AG08396 (cell line): ENCODE measurements at regions not wholly inside any gene's neighbourhood (a gene's known extent, or its start where the extent isn't known, plus 50 kb on each side); places are given as distances from the start of the nearest gene placed in this dataset.
"Not testable (repeated sequence)": the region's sequence is repeated elsewhere in the genome, so short reads cannot be mapped to it uniquely, and the experiment has no call there.

Source experiments
- DNase-seq: peaks from one replicate; pipeline ENCODE4 v3.0.0; 2012; ENCODE audit warnings: low spot score, mixed read lengths

- no peak for DNase-seq
Measured at GRCh38 chr1:200496937-200497336, 87.1 kb upstream of the ZNF281 start.

- no peak for DNase-seq
Measured at GRCh38 chr1:200495901-200496300, 86.1 kb upstream of the ZNF281 start.

- DNase-seq, result no peak
Measured at GRCh38 chr1:200493344-200493743, 83.5 kb upstream of the ZNF281 start.

GRCh38 chr1:200491103-200491502, 81.3 kb upstream of the ZNF281 start:
- no peak for DNase-seq

GRCh38 chr1:200490183-200490582, 80.3 kb upstream of the ZNF281 start:
- no peak for DNase-seq

GRCh38 chr1:200488375-200489165, 78.7 kb upstream of the ZNF281 start:
- DNase-seq, result peak; percentile 67

GRCh38 chr1:200487650-200488049, 77.8 kb upstream of the ZNF281 start:
- DNase-seq, result no peak

GRCh38 chr1:200486634-200487033, 76.8 kb upstream of the ZNF281 start:
- no peak for DNase-seq

GRCh38 chr1:200484438-200484946, 74.7 kb upstream of the ZNF281 start:
- not testable (repeated sequence) for DNase-seq

GRCh38 chr1:200483491-200484143, 73.8 kb upstream of the ZNF281 start:
- DNase-seq, result peak; percentile 86

- no peak for DNase-seq
Measured at GRCh38 chr1:200480964-200481363, 71.1 kb upstream of the ZNF281 start.

- DNase-seq, result no peak
Measured at GRCh38 chr1:200479816-200480215, 70.0 kb upstream of the ZNF281 start.

GRCh38 chr1:200478945-200479558, 69.2 kb upstream of the ZNF281 start:
- DNase-seq, result no peak

GRCh38 chr1:200478239-200478623, 68.4 kb upstream of the ZNF281 start:
- no peak for DNase-seq

GRCh38 chr1:200474633-200475032, 64.8 kb upstream of the ZNF281 start:
- DNase-seq, result no peak

GRCh38 chr1:200473698-200474371, 64.0 kb upstream of the ZNF281 start:
- DNase-seq, result no peak

GRCh38 chr1:200471739-200472138, 61.9 kb upstream of the ZNF281 start:
- DNase-seq, result no peak

- DNase-seq, result no peak
Measured at GRCh38 chr1:200468264-200469001, 58.6 kb upstream of the ZNF281 start.

- no peak for DNase-seq
Measured at GRCh38 chr1:200464784-200465400, 55.1 kb upstream of the ZNF281 start.
